NCI-H748 (cell line): ENCODE measurements at regions not wholly inside any gene's neighbourhood (a gene's known extent, or its start where the extent isn't known, plus 50 kb on each side); places are given as distances from the start of the nearest gene placed in this dataset.

Experiments used
- DNase-seq: peaks from one replicate; lab custom pipeline; 2025; ENCODE audit not compliant: unreplicated experiment; lab: John Stamatoyannopoulos, UW

- no peak for DNase-seq
Observed at GRCh38 chr3:63768888-63769287, 50.2 kb upstream of the C3orf49 start.
